ENCODE measurements at regions not wholly inside any gene's neighbourhood (a gene's known extent, or its start where the extent isn't known, plus 50 kb on each side); places are given as distances from the start of the nearest gene placed in this dataset.

DNA sequence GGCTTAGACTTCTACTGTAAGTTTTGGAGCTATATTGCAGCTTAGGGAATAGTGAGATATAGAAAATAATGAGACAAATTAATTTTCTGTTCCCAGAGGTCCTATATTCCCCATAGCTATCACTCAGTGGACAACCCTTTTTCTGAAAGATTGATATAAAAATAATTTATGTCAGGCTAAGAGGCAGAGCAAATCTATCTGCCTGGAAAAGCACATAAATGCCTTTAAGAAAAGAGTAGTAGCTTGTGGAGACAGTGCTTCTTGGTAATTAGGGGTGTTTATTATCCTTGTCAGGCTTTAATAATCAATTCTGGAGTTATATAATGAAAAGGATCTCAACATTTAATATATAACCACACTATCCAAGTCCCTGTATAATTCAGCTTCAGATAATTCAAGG lies 1162.8 kb upstream of the PCDH20 start:
- H2AFZ ChIP-seq (ENCODE audit: low read length), result no peak overlapping the region
- no peak overlapping the region for H3K4me2 ChIP-seq (ENCODE audit: insufficient read depth, low read length)
- H3K27ac ChIP-seq (ENCODE audit: low read depth, low read length), result no peak overlapping the region
- no peaks in the 10 kb centered on the region for H3K4me1 ChIP-seq (ENCODE audit: insufficient read depth, low read length)
- DNase-seq (ENCODE audit: insufficient read length, low spot score, missing footprints), result no peak
- TF ChIP-seq, protein P1, sequence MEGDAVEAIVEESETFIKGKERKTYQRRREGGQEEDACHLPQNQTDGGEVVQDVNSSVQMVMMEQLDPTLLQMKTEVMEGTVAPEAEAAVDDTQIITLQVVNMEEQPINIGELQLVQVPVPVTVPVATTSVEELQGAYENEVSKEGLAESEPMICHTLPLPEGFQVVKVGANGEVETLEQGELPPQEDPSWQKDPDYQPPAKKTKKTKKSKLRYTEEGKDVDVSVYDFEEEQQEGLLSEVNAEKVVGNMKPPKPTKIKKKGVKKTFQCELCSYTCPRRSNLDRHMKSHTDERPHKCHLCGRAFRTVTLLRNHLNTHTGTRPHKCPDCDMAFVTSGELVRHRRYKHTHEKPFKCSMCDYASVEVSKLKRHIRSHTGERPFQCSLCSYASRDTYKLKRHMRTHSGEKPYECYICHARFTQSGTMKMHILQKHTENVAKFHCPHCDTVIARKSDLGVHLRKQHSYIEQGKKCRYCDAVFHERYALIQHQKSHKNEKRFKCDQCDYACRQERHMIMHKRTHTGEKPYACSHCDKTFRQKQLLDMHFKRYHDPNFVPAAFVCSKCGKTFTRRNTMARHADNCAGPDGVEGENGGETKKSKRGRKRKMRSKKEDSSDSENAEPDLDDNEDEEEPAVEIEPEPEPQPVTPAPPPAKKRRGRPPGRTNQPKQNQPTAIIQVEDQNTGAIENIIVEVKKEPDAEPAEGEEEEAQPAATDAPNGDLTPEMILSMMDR (IDR thresholded peaks at IDR 0.05; ENCODE audit: extremely low read depth, low read depth, low read length), result no peak
- no peaks in the 10 kb centered on the region for H4K20me1 ChIP-seq (ENCODE audit: insufficient read depth, low read length)
- no peaks in the 10 kb centered on the region for H3K27me3 ChIP-seq (ENCODE audit: insufficient read depth, low read length)
- H3K9me3 ChIP-seq (ENCODE audit: low read depth, low read length), result no peaks in the 10 kb centered on the region
- no peaks in the 10 kb centered on the region for H3K36me3 ChIP-seq (ENCODE audit: insufficient read depth, low read length)
- no peaks in the 10 kb centered on the region for H3K79me2 ChIP-seq (ENCODE audit: insufficient read depth, low read length)
- H3K4me3 ChIP-seq (ENCODE audit: insufficient read depth, low read length), result no peak overlapping the region

DNA sequence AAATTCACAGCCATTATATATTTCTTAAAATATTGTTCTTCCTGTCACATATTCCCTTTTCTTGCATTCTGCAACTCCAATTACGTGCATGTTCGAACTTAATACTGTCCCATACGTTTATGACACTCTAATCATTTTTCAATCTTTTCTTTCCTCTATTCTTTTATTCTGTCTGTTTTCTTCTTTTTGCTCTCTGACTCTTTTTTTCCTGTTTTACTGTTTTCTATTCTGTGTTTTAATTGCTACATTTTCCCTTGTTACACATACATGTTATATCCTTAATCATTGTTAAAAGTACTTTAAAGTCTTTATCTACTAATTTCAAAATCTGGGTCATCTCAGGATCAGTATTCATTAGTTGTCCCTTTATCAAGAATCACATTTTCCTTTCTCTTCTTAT lies 1149.1 kb upstream of the PCDH20 start:
- H3K4me2 ChIP-seq (ENCODE audit: insufficient read depth, low read length), result no peak overlapping the region
- no peak overlapping the region for H3K27ac ChIP-seq (ENCODE audit: low read depth, low read length)
- H3K4me1 ChIP-seq (ENCODE audit: insufficient read depth, low read length), result no peaks in the 10 kb centered on the region
- TF ChIP-seq, protein P1 (IDR thresholded peaks at IDR 0.05; ENCODE audit: extremely low read depth, low read depth, low read length), result no peak
- no peak for DNase-seq (ENCODE audit: insufficient read length, low spot score, missing footprints)
- no peak overlapping the region for H2AFZ ChIP-seq (ENCODE audit: low read length)
- H3K4me3 ChIP-seq (ENCODE audit: insufficient read depth, low read length), result no peak overlapping the region
- H3K9me3 ChIP-seq (ENCODE audit: low read depth, low read length), result no peaks in the 10 kb centered on the region
- no peaks in the 10 kb centered on the region for H3K36me3 ChIP-seq (ENCODE audit: insufficient read depth, low read length)
- H3K27me3 ChIP-seq (ENCODE audit: insufficient read depth, low read length), result no peaks in the 10 kb centered on the region
- H4K20me1 ChIP-seq (ENCODE audit: insufficient read depth, low read length), result no peaks in the 10 kb centered on the region
- H3K79me2 ChIP-seq (ENCODE audit: insufficient read depth, low read length), result no peaks in the 10 kb centered on the region

DNA sequence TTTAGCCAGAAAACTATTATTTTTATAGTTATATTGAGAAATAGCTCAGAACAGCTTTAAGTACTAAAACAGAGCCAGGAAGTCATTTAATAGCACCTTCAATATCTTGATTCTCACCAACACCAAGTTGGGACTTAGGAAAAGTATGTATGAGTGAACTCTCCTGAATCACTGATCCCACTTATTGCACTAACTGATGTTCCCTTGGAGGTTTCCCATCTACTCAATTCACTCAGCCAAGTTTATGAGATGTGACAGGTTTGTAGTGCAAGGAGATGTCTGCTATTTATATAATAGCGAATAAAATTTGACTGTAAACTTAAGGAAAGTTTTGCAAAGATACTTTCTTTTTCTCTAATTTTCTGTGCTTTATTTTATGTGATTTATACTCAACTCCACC lies 1147.6 kb upstream of the PCDH20 start:
- no peaks in the 10 kb centered on the region for H3K36me3 ChIP-seq (ENCODE audit: insufficient read depth, low read length)
- TF ChIP-seq, protein P1 (IDR thresholded peaks at IDR 0.05; ENCODE audit: extremely low read depth, low read depth, low read length), result no peak

DNA sequence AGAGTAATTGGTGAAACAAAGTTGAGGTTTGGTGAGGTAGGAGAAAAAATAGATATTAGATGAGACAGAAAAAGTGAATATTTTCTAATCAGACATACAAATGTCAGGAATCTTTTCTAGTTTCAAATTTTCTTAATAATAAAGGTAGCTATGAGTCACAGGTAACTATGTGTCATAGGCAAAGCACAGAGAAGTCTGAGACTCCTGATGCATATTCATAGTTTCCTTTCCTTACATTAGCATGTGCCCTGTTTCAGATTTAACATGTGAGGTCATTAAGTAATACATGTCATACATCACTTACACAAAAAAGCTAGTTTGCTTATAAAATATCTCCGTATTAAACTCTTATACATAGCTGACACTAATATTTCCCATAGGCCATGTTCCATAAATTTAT lies 1141.3 kb upstream of the PCDH20 start:
- TF ChIP-seq, protein P1 (IDR thresholded peaks at IDR 0.05; ENCODE audit: extremely low read depth, low read depth, low read length), result no peak
- no peaks in the 10 kb centered on the region for H3K4me1 ChIP-seq (ENCODE audit: insufficient read depth, low read length)
- H3K4me2 ChIP-seq (ENCODE audit: insufficient read depth, low read length), result no peak overlapping the region
- no peaks in the 10 kb centered on the region for H4K20me1 ChIP-seq (ENCODE audit: insufficient read depth, low read length)
- H3K27ac ChIP-seq (ENCODE audit: low read depth, low read length), result no peak overlapping the region
- no peak for DNase-seq (ENCODE audit: insufficient read length, low spot score, missing footprints)
- H3K27me3 ChIP-seq (ENCODE audit: insufficient read depth, low read length), result no peaks in the 10 kb centered on the region
- H3K4me3 ChIP-seq (ENCODE audit: insufficient read depth, low read length), result no peak overlapping the region
- H2AFZ ChIP-seq (ENCODE audit: low read length), result no peak overlapping the region
- H3K36me3 ChIP-seq (ENCODE audit: insufficient read depth, low read length), result no peaks in the 10 kb centered on the region
- H3K79me2 ChIP-seq (ENCODE audit: insufficient read depth, low read length), result no peaks in the 10 kb centered on the region
- peaks cover 2% of the 10 kb centered on the region for H3K9me3 ChIP-seq (ENCODE audit: low read depth, low read length)

More for the DNA sequence above, 1147.6 kb upstream of the PCDH20 start:
- peaks cover 2% of the 10 kb centered on the region for H3K9me3 ChIP-seq (ENCODE audit: low read depth, low read length)
- H3K27ac ChIP-seq (ENCODE audit: low read depth, low read length), result no peak overlapping the region
- H3K79me2 ChIP-seq (ENCODE audit: insufficient read depth, low read length), result no peaks in the 10 kb centered on the region
- DNase-seq (ENCODE audit: insufficient read length, low spot score, missing footprints), result no peak
- H2AFZ ChIP-seq (ENCODE audit: low read length), result no peak overlapping the region
- no peaks in the 10 kb centered on the region for H3K4me1 ChIP-seq (ENCODE audit: insufficient read depth, low read length)
- H3K4me2 ChIP-seq (ENCODE audit: insufficient read depth, low read length), result no peak overlapping the region
- H3K27me3 ChIP-seq (ENCODE audit: insufficient read depth, low read length), result no peaks in the 10 kb centered on the region
- no peaks in the 10 kb centered on the region for H4K20me1 ChIP-seq (ENCODE audit: insufficient read depth, low read length)
- H3K4me3 ChIP-seq (ENCODE audit: insufficient read depth, low read length), result no peak overlapping the region

Measured in osteoblast (primary cell).